ENCODE measurements at regions not wholly inside any gene's neighbourhood (a gene's known extent, or its start where the extent isn't known, plus 50 kb on each side); places are given as distances from the start of the nearest gene placed in this dataset.
A peak's percentile ranks its signal among the peaks of the same experiment; 100 is the strongest.

GRCh38 chr21:22584308-22584707 is 1586.1 kb downstream of the NCAM2 start:
- no peaks in the 10 kb centered on the region for H3K36me3 Mint-ChIP-seq
- H3K27ac Mint-ChIP-seq = no peak overlapping the region
- peaks cover 4% of the 10 kb centered on the region for H3K27me3 Mint-ChIP-seq (ENCODE audit: insufficient read depth, low read depth)
- no peaks in the 10 kb centered on the region for H3K4me1 ChIP-seq
- H3K27ac ChIP-seq = no peak overlapping the region
- TF ChIP-seq CTCF (IDR thresholded peaks at IDR 0.05) (no peak), EZH2phosphoT487 (IDR thresholded peaks at IDR 0.05) (no peak), EZH2 (IDR thresholded peaks at IDR 0.05) (no peak)
- no peak overlapping the region for H3K9ac ChIP-seq
- H3K4me2 ChIP-seq = no peak overlapping the region
- H3K9me3 Mint-ChIP-seq = no peaks in the 10 kb centered on the region
- DNase-seq (ENCODE audit: low spot score) = no peak
- H3K4me3 Mint-ChIP-seq = no peak overlapping the region
- H3K79me2 ChIP-seq (ENCODE audit: low read depth) = no peaks in the 10 kb centered on the region
- no peaks in the 10 kb centered on the region for H3K27me3 ChIP-seq
- no peaks in the 10 kb centered on the region for H3K9me3 ChIP-seq (ENCODE audit: low read depth)
- H4K20me1 ChIP-seq (ENCODE audit: low read depth) = no peaks in the 10 kb centered on the region
- H3K4me1 Mint-ChIP-seq = no peaks in the 10 kb centered on the region
- H3K4me3 ChIP-seq = no peak overlapping the region
- no peaks in the 10 kb centered on the region for H3K36me3 ChIP-seq
- no peaks in the 10 kb centered on the region for H3F3A ChIP-seq (ENCODE audit: low read depth)
- H2AFZ ChIP-seq (replicated peaks) = no peak overlapping the region

- H3K4me2 ChIP-seq = no peak overlapping the region
- H3K36me3 ChIP-seq = no peaks in the 10 kb centered on the region
- no peaks in the 10 kb centered on the region for H3K4me1 ChIP-seq
- Mint-ChIP-seq H3K9me3 (no peaks in the 10 kb centered on the region), H3K4me3 (no peak overlapping the region), H3K4me1 (no peaks in the 10 kb centered on the region), H3K27ac (no peak overlapping the region), H3K27me3 (ENCODE audit: insufficient read depth, low read depth) (peaks cover 5% of the 10 kb centered on the region), H3K36me3 (no peaks in the 10 kb centered on the region)
- no peak overlapping the region for H3K9ac ChIP-seq
- H3K9me3 ChIP-seq (ENCODE audit: low read depth) = no peaks in the 10 kb centered on the region
- H2AFZ ChIP-seq (replicated peaks) = peak overlapping the region; percentile 31
- H3K4me3 ChIP-seq = no peak overlapping the region
- DNase-seq (ENCODE audit: low spot score) = no peak
- TF ChIP-seq EZH2phosphoT487 (IDR thresholded peaks at IDR 0.05) = no peak
- TF ChIP-seq EZH2 (IDR thresholded peaks at IDR 0.05) = no peak
- no peak for TF ChIP-seq CTCF (IDR thresholded peaks at IDR 0.05)
- no peak overlapping the region for H3K27ac ChIP-seq
- H3F3A ChIP-seq (ENCODE audit: low read depth) = no peaks in the 10 kb centered on the region
- no peaks in the 10 kb centered on the region for H4K20me1 ChIP-seq (ENCODE audit: low read depth)
- H3K79me2 ChIP-seq (ENCODE audit: low read depth) = no peaks in the 10 kb centered on the region
- no peaks in the 10 kb centered on the region for H3K27me3 ChIP-seq
These were observed 1587.3 kb downstream of the NCAM2 start for GRCh38 chr21:22585558-22585957.

GRCh38 chr21:22597660-22598255 is 1599.5 kb downstream of the NCAM2 start:
- no peaks in the 10 kb centered on the region for H3K4me1 Mint-ChIP-seq

GRCh38 chr21:22609802-22610201 is 1611.6 kb downstream of the NCAM2 start:
- TF ChIP-seq CTCF (IDR thresholded peaks at IDR 0.05) (no peak), EZH2phosphoT487 (IDR thresholded peaks at IDR 0.05) (no peak), EZH2 (IDR thresholded peaks at IDR 0.05) (no peak)
- no peak overlapping the region for H3K27ac Mint-ChIP-seq

More at GRCh38 chr21:22597660-22598255, 1599.5 kb downstream of the NCAM2 start:
- H3F3A ChIP-seq (ENCODE audit: low read depth) = no peaks in the 10 kb centered on the region
- no peaks in the 10 kb centered on the region for H3K4me1 ChIP-seq
- no peak overlapping the region for H3K27ac ChIP-seq
- H3K9me3 Mint-ChIP-seq = no peaks in the 10 kb centered on the region
- H3K4me2 ChIP-seq = no peak overlapping the region
- H3K79me2 ChIP-seq (ENCODE audit: low read depth) = no peaks in the 10 kb centered on the region
- no peaks in the 10 kb centered on the region for H3K27me3 ChIP-seq
- H3K36me3 Mint-ChIP-seq = no peaks in the 10 kb centered on the region
- H3K27me3 Mint-ChIP-seq (ENCODE audit: insufficient read depth, low read depth) = peaks cover 2% of the 10 kb centered on the region
- no peak overlapping the region for H2AFZ ChIP-seq (replicated peaks)
- H3K9me3 ChIP-seq (ENCODE audit: low read depth) = no peaks in the 10 kb centered on the region
- H4K20me1 ChIP-seq (ENCODE audit: low read depth) = no peaks in the 10 kb centered on the region
- H3K4me3 Mint-ChIP-seq = no peak overlapping the region
- no peak for DNase-seq (ENCODE audit: low spot score)
- no peak overlapping the region for H3K4me3 ChIP-seq
- TF ChIP-seq EZH2 (IDR thresholded peaks at IDR 0.05) = no peak
- TF ChIP-seq EZH2phosphoT487 (IDR thresholded peaks at IDR 0.05) = no peak
- H3K9ac ChIP-seq = no peak overlapping the region
- H3K27ac Mint-ChIP-seq = no peak overlapping the region
- no peaks in the 10 kb centered on the region for H3K36me3 ChIP-seq

More at GRCh38 chr21:22609802-22610201, 1611.6 kb downstream of the NCAM2 start:
- no peak overlapping the region for H3K9ac ChIP-seq
- no peak overlapping the region for H3K4me2 ChIP-seq
- H3K27me3 Mint-ChIP-seq (ENCODE audit: insufficient read depth, low read depth) = no peaks in the 10 kb centered on the region
- H3K36me3 ChIP-seq = no peaks in the 10 kb centered on the region
- no peaks in the 10 kb centered on the region for H3K4me1 Mint-ChIP-seq
- H3F3A ChIP-seq (ENCODE audit: low read depth) = no peaks in the 10 kb centered on the region
- H3K4me3 Mint-ChIP-seq = no peak overlapping the region
- H3K9me3 Mint-ChIP-seq = no peaks in the 10 kb centered on the region
- H3K4me1 ChIP-seq = no peaks in the 10 kb centered on the region
- H3K4me3 ChIP-seq = no peak overlapping the region
- H3K9me3 ChIP-seq (ENCODE audit: low read depth) = no peaks in the 10 kb centered on the region
- no peaks in the 10 kb centered on the region for H3K36me3 Mint-ChIP-seq
- no peaks in the 10 kb centered on the region for H3K27me3 ChIP-seq
- no peak overlapping the region for H3K27ac ChIP-seq
- no peaks in the 10 kb centered on the region for H4K20me1 ChIP-seq (ENCODE audit: low read depth)
- DNase-seq (ENCODE audit: low spot score) = no peak
- H3K79me2 ChIP-seq (ENCODE audit: low read depth) = no peaks in the 10 kb centered on the region
- peak overlapping the region; percentile 34 for H2AFZ ChIP-seq (replicated peaks)

Data from neural progenitor cell (in vitro differentiated cells).